G401.6 (cell line): ENCODE measurements at regions not wholly inside any gene's neighbourhood (a gene's known extent, or its start where the extent isn't known, plus 50 kb on each side); places are given as distances from the start of the nearest gene placed in this dataset.
"Not testable (repeated sequence)": the region's sequence is repeated elsewhere in the genome, so short reads cannot be mapped to it uniquely, and the experiment has no call there.

ENCODE experiments used
- FAIRE-seq: peaks from 2 replicates; lab custom pipeline; 2012; peaks lifted over from hg19 to GRCh38; lab: Jason Lieb, UNC

DNA sequence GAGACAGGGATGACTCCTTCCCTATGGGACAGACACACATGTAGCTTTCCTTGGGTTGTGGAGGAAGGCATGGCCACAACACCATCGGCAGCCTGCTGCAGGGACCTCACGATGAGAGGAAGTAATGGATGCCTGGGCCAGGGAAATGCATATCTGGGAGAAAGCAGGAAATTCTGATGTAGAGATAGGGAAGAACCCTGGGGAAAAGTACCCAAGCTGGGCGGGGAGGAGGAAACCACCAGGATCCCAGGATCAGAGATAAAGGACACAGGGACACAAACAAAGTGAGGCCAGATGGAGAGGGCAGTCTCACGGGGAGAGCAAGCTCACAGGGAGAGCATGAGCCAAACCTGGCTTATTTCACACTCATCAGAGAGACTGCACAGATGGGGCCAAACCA is 294.7 kb upstream of the TEKT4 start:
- FAIRE-seq, result not testable (repeated sequence)

DNA sequence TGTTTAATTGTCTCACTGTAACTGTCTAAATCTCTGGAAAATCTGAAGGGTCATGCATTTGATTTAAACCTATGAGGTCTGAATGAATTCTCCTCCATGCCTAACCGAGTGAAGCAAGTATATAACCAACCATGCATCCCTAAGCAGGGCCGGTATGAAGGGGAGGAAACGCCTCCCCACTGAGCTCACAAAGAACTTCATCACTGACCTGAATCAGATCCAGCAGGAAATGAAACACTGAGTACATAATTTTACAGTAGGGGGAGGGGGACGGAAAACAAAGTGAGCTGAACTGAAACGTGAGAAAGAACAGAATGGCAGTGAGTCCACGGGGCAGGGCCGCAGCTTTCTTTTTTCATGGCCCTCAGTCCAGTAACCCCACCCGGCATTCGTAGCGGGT is 294.1 kb upstream of the TEKT4 start:
- FAIRE-seq, result not testable (repeated sequence)

DNA sequence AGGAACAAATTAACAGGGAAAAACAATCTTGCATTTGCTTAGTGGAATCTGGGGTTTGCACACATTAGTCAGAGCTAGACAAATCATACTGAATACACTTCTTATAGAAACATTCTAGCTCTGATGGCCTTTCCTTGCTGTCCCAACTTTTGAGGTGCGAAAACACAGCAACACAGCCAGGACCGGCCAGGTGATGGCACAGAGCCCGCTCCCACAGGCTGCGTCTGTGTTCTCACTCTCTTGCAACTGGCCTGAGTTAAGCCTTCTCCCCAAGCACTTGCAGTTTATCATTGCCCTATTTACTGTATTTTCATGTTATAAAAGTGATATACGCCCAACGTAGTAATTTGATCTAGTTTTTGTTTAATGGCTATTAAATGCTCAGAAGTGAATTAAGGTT is 292.0 kb upstream of the TEKT4 start:
- FAIRE-seq, result not testable (repeated sequence)

DNA sequence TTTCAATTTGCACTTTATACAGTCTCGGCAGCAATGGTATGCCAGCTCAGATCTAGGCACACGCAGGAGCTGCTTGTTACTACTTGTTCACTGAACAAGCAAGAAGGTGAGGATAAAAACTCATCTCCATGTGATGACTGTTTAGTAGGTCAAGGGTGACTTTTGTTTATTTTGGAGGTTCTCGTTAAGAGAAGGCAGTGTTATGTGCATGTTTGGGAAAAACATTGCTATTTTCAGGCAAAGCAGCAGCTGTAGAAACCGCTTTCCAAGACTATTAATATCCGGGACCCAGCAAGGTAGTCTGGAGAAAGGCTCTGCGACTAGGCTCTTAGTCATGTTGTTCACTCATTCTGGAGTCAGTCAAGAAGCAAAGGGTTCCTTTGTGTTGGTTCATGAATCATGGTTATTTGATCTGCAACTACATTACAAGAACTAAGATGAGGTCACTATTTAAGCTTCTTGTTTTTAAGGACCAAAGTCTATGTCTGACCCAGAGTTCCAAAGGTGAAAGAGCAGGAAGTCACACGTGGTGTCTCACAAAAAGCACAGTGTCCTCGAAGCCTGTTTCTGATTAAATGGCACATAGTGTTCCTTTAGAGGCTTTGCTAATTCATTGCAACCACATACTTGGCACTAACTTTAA is 288.0 kb upstream of the TEKT4 start:
- not testable (repeated sequence) for FAIRE-seq

DNA sequence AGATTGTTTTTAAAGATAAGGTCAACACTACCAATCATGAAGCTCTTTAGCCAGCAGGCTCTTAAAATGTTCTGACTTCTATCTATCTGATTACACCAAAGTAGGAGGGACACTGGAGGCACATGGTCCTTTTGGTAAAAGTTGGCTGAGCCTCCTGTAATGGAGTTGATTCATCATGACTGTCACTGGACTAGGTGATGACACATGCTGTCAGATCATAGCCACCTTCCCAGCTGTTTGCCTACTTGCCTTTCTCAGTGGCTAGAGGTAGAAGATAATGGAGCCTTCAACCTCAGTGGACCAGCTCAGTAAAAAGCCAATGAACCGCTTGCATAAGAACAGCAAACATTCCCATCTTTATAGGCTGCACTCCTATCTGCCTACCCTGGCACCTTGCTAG is 286.7 kb upstream of the TEKT4 start:
- not testable (repeated sequence) for FAIRE-seq

DNA sequence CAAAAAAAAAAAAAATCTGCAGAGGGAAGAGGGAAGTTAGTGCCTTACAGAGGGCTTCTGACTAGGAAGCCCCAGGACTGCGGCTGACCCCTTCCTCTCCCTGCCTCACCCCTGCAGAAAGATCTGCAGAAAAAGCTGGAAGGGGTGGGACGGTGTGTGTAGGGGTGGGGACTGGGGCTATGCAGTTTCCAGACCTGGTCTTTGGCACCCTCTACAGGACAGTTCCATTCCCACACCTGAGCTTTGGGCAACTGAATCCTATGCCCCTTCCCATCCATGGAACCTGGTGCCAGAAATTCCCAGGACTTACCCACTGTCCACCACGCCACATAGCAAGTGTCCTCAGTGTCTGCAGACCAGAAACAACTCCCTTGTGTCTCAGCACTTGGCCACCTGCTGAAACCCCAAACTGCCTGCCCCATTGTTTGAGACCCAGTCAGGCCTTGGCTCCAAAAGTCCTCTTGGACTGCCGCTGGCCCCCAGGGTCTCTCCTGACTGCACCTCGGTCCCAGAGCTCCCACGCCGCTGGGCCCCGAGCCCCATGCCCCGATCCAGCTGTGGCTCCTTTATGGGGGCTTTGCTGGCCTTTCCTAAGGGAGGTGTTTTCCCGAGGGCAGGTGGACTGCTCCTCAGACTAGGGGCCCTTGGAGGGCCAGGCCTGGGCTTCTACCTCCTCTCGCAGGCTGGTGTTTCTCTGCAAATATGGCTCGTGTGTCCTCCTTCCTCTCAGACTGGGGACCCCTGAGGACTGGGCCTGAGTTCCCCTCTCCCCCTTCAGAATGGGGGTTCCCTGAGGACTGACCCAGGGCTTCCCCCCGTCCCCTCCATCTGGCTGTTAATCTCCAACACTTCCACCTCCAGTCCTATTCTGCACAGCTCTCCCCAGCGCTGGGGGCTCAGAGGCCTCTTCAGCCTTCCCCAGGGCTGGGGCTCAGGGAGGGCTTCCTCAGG is 284.9 kb upstream of the TEKT4 start:
- FAIRE-seq, result not testable (repeated sequence)

DNA sequence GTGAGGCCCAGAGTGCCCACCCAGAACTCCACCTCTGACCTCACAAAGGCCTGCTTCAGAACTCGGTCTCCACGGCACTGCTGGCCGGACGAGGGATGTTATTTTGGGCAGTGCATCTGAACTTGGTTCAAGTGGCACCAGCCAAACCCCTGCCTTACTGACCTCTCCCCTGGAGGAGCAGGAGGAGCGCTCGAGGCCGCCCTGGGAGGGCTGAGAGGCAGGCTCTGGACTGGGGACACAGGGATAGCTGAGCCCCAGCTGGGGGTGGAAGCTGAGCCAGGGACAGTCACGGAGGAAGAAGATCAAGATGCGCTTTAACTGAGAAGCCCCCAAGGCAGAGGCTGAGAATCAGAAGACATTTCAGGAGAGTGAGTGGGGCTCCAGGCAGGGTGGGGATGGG is 284.2 kb upstream of the TEKT4 start:
- FAIRE-seq, result not testable (repeated sequence)

DNA sequence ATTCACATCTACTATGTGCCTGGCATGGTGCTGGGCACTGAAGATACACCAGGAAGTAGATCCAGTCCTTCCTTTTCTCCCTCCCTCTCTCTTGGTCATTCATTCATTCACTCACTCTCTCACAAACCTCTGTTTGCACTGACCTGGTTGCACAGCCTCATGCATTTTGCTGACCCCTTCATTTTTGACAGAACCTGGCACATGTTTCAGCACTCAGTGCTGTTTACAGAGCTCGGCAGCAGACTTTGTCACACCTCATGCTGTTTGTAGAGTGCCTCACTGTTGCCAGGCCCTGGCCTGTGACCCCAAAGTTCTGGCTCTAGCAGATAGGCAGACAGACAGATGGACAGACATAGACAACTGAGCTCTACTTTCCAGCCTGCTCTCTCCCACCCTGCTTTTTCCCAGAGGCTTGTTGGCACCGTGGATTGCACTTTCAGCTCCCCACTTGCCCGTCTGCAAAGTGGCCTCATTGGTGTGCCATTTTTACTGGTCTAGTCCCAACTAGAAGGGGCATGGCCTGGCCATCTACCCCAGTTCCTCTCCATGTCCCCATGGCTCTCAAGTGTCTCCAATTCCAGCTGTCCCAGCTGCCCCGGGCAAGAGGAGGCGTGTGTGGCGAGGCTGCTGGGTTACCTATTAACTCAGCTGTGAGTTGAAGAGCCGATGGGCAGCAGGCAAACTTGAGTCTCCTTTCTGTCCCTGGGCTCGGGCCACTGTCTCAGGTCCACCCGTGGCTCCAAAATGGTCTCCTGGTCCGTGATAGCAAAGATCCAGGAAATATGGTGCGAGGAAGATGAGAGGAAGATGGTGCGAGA is 277.0 kb upstream of the TEKT4 start:
- FAIRE-seq, result not testable (repeated sequence)

DNA sequence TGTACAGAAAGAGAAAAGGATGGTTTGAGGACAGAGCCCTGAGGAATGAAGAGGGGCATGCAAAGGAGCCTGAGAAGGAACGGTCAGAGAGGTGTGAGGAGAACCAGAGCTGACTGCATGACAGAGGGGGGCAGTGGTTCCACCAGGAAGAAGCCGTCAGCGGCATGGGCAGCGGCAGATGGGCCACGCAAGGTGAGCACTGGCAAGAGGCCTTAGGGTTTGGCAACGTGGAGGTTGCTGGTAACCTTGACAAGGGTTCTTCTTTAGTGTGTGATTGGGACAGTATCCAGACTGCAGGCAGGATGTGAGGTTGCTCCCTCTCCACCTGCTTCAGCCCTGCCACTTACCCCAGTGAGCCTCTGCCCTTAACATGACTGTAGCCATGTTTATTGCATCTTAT is 275.3 kb upstream of the TEKT4 start:
- not testable (repeated sequence) for FAIRE-seq

DNA sequence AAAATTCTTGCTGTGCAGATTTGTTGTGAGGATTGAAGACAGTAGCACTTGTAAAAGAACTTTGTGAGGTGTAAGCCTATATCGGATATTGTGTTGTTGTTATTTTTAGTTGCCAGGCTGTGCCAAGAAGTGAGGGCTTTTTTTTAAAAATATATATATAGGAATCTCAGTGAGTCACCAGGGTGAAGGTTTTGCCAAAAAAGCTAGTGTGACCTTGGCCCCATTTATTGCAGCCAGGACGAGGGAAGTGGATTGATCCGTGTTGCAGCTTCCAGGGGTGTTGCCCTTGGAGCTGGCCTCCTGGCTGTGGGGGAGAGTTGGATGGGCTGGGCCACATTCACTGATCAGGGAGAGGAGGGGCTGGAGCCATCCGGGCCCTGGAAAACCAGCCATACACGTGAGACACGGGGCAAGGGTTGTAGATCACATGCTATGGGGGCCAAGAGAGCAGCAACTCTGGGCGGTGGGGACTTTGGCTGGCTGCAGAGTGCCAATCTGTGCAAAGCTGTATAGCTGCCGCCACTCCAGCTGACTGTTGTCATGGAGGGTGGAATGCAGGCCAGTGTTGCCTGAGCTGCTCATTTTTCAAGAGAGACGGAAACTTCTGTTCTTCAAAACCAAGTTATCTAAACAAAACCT is 273.0 kb upstream of the TEKT4 start:
- not testable (repeated sequence) for FAIRE-seq

DNA sequence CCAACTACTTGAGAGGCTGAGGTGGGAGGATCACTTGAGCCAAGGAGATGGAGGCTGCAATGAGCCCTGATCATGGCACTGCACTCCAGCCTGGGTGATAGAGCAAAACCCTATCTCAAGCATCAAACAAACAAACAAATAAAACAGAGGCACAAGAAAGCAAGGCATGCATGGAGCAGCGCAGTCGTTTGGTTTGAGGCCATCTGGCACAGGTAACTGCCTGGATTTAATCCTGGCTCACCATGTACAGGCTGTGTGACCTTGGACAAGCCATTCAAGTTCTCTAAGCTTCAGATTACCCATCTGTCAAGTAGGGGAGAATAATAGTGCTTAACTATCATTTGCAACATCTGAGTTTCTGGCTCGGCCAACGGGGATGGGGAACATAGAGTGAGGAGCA is 270.3 kb upstream of the TEKT4 start:
- FAIRE-seq, result not testable (repeated sequence)

DNA sequence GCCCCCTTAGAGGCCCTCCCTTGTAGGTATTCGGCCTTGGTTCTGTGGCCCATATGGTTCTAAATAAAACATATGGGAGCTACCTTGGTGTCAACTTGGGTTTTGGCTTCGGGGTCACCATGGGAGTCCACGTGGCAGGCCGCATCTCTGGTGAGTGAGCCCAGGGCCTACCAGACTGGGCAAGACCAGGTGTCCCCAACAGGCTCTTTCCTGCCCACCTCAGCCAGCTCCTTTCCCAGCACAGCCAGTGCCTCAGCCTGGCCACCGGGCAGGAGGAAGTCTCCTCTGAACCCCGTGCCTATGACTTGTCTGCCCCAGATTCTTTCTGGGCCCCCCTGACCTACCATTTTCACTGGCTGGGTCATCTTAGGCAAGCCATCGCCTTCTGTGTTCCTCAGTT is 268.8 kb upstream of the TEKT4 start:
- FAIRE-seq, result no peak

DNA sequence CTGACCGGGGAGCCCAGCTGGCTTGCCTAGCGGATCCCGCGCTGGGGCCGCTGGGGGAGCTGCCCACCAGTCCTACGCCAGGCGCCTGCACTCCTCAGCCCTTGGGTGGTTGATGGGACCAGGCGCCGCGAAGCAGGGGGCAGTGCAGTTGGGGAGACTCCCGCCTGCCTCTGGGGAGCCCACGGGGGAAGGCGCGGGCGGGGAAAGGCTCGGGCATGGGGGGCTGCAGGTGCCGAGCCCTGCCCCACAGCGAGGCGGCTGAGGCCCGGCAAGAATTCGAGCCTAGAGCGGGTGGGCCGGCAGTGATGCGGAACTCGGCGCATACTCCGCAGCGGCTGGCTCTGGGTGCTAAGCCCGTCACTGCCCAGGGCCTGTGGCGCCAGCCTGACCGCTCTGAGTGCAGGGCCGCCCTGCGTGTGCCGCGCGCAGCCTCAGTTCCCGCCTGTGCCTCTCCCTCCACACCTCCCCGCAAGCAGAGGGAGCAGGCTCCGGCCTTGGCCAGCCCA is 249.1 kb upstream of the TEKT4 start:
- no peak for FAIRE-seq

DNA sequence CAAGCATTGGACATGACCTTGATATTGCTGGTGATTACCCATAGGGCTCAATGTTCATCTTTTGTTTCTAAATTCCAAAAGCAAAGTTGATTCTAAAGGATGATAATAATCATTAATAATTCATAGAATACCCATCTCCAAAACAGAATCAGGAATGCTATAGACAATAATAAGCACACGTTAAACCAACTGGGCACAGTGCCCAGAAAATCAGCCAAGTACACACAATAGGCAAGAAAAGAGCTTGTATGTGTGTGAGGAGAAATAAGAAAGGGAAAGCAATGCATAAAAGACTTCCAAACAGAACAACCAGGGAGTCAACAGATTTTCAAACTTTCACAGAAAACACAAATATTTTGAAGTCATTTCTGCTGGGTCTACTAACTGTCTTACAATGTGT is 242.3 kb upstream of the TEKT4 start:
- FAIRE-seq, result not testable (repeated sequence)

DNA sequence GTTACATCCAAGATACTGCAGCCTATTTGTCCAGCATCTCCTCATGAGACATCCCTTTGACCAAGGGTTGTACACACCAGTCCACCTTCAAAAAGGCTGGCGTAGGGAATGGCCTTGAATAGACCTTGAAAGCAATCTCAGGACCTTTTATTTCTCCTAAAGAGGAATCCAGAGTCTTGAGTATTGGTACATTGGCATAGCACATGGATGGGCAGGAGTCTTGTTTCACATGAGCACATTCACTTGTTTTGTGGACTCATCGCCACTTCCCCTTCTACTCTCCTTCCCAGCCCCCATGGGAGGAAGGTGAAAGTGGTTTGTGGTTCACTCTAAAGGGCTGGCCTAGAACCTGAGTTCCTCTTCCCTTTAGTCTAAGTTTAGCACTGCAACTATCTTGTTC is 229.8 kb upstream of the TEKT4 start:
- not testable (repeated sequence) for FAIRE-seq

DNA sequence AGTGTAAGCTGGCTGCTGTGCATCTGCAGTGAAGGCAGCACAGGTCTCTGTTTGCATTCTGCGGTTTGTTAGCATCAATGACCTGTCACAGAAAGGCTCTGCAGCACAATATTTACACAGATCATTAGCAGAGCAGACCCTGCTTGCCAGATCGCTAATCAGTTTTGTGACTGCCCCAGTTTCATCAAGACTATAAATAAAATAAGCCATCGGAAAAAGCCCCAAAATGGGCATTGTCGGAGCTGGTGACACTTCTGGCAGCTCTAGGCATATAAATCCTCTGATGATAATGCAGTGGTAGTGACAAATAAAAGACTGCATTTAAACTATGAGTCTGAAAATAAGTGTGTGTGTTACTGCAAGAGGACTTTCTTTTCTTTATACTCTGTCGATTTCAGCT is 219.1 kb upstream of the TEKT4 start:
- FAIRE-seq, result not testable (repeated sequence)

DNA sequence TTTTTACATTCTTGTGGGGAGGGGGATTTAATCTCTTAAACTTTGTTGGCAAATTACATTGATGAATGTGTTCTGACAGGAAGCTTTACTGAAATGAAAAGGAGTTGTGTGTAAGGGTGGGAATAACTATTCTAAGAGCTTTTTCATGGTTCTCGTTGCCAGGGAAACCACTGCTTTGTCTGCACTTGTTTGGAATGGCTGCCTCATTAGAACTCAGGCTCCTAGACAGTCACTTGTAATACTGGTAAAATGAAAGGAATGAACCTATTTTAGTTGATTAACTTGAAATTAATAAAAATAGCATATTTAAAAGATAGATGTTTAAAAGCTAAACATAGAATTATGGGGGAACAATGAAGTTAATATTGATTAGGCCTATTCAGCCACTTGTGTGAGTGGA is 201.4 kb upstream of the TEKT4 start:
- not testable (repeated sequence) for FAIRE-seq

DNA sequence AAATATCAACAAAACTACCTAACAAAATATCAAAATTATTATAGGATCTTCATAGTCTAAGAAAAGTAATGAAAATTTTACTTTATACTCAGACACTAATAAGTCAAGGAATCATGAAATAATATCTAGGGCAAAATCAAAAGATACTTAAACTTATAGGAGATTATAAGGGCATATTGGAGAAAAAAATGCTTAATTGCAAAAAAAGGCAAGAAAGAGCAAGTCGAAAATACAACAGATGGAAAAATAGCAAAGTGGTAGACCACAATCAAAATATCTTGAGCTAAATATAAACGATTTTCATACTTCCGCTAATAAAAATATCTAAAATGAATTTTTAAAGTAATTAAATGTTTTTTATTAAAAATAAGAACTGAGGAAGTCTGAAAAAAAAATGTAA is 177.0 kb upstream of the TEKT4 start:
- FAIRE-seq, result not testable (repeated sequence)

DNA sequence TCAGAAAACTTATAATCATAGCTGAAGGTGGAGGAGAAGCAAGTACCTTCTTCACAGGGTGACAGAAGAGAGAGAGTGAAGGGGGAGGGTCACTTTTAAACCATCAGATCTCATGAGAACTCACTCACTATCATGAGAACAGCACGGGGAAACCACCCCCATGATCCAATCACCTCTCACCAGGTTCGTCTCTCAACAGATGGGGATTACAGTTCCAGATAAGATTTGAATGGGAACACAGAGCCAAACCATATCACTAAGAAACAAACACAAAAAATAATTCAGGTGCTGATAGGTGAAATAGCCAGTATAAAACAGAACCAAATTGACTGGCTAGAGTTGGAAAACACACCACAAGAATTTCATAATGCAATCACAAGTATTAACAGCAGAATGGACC is 162.2 kb upstream of the TEKT4 start:
- FAIRE-seq, result not testable (repeated sequence)

DNA sequence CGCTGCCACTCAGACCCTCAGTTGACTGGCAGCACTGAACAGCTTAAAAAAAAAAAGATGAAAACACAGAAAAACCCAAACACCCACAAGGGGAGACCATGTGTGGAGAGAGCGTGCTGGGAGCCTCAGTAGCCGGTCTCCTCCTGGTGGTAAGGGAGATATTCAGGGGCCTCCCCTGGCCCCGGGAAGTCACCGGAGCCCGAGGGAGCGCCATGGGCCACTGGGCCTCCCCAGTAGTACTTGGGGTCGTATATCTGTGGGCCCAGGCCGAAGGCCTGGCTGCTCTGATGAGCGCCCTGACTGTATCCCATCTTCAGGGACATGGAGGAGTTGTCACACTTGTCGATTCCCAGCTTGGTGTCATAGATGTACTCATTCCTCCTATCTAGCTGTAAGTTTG is 145.7 kb upstream of the TEKT4 start:
- no peak for FAIRE-seq

DNA sequence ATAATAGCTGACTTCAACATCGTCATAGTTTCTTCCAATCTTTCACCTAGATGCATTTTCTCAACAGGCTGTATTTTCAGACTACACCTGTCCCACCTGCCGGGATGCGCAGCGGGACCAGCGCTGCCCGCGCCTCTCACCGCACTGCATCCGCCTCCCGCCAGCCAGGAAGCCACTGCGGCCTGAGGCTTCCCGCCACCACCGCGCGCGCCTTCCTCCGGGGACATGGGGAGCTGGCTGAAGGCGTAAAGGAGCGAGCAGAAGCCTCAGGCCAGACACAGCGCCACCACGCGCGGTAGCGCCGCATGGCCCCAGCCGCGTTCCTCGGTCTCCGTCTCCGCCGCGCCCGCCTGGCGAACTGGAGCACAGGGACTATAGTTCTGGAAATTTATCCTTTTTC is 135.7 kb upstream of the TEKT4 start:
- FAIRE-seq, result not testable (repeated sequence)

DNA sequence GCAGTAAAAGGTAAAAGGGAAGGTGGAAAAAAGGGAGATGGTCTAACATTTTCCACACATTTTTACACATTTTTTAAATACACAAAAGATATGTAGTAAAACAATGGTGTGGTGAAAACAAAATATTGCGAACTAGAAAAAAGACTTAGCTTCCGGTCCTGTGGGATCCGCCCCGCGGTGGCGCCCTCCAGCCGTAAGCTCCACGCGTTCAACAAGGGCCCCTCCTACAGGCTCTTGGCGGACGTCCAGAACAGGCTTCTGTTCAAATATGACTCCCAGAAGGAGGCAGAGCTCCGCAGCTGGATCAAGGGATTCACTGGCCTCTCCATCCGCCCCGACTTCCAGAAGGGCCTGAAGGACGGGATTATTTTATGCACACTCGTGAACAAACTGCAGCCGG is 134.1 kb upstream of the TEKT4 start:
- not testable (repeated sequence) for FAIRE-seq
